H1 (cell line): ENCODE measurements at regions not wholly inside any gene's neighbourhood (a gene's known extent, or its start where the extent isn't known, plus 50 kb on each side); places are given as distances from the start of the nearest gene placed in this dataset.

Experiments used
- ASH2L ChIP-seq: fragments of 200-600, 300-600 bp; sonication (generic); IDR thresholded peaks from one replicate; pipeline ENCODE4 v1.7.1; 2017; ENCODE audit warnings: low read length
- CTCF ChIP-seq, 3 experiments: IDR thresholded peaks; 1 replicate in 2 of 3; 2 replicates in 1 of 3; pipeline versions ENCODE4 v1.5.1 to v1.6.1; 2011; ENCODE audit warnings: low read length in 3 of 3, mild to moderate bottlenecking in 3 of 3, inconsistent platforms in 2 of 3, low read depth in 1 of 3, moderate library complexity in 1 of 3; ENCODE audit not compliant: insufficient read depth in 1 of 3; ENCODE audit errors: control extremely low read depth in 1 of 3
- KDM5A ChIP-seq: fragments of 200-600 bp; IDR thresholded peaks from 2 replicates; pipeline ENCODE4 v1.7.1; 2012; ENCODE audit warnings: mild to moderate bottlenecking, low read length, inconsistent platforms, mixed read lengths
- MAFK ChIP-seq: IDR thresholded peaks from 2 replicates; pipeline ENCODE4 v1.6.1; 2012; ENCODE audit warnings: low read depth, mild to moderate bottlenecking, improper control_type of control experiment, low read length
- POLR2A ChIP-seq, 2 experiments: IDR thresholded peaks; 1 replicate in 1 of 2; 2 replicates in 1 of 2; pipeline ENCODE4 v1.6.1; 2011; ENCODE audit warnings: low read depth in 2 of 2, low read length in 2 of 2, mild to moderate bottlenecking in 2 of 2; ENCODE audit errors: control extremely low read depth in 1 of 2
- SIX5 ChIP-seq: IDR thresholded peaks from 2 replicates; pipeline ENCODE4 v1.6.1; 2011; ENCODE audit warnings: mild to moderate bottlenecking, low read depth, low read length
- SRF ChIP-seq: IDR thresholded peaks from 2 replicates; pipeline ENCODE4 v1.6.1; 2011; ENCODE audit warnings: mild to moderate bottlenecking, low read depth, low read length, moderate library complexity
- TEAD4 ChIP-seq: IDR thresholded peaks from 2 replicates; pipeline ENCODE4 v1.6.1; 2012; ENCODE audit warnings: low read depth, low read length, inconsistent platforms, mixed read lengths
- YY1 ChIP-seq: IDR thresholded peaks from 2 replicates; pipeline ENCODE4 v1.6.1; 2011; ENCODE audit warnings: low read depth, mild to moderate bottlenecking, low read length

- TF ChIP-seq POLR2A (IDR thresholded peaks at IDR 0.05; ENCODE audit: control extremely low read depth in 1 of 2, low read depth in 2 of 2, low read length in 2 of 2) (no peak), KDM5A (no peak), MAFK (no peak), CTCF (IDR thresholded peaks at IDR 0.05; ENCODE audit: control extremely low read depth in 1 of 3, insufficient read depth in 1 of 3, low read depth in 1 of 3, low read length in 3 of 3) (peak; percentile 87 to 97 (median 87)), ASH2L (no peak), TEAD4 (no peak), YY1 (0 out of 2 replicates have a peak, but pooled peaks have one; percentile 38), SRF (no peak), SIX5 (no peak)
Measured at GRCh38 chr6:165884813-165885765, 222.0 kb upstream of the PDE10A start (continued).
